GM18907 (cell line): ENCODE measurements at regions not wholly inside any gene's neighbourhood (a gene's known extent, or its start where the extent isn't known, plus 50 kb on each side); places are given as distances from the start of the nearest gene placed in this dataset.

Experiments used
- ATAC-seq: cut with Tn5 transposase; IDR thresholded peaks from one replicate; pipeline ENCODE4 v1.9.1; 2021; ENCODE audit warnings: mild to moderate bottlenecking, moderate library complexity; ENCODE audit not compliant: unreplicated experiment

DNA sequence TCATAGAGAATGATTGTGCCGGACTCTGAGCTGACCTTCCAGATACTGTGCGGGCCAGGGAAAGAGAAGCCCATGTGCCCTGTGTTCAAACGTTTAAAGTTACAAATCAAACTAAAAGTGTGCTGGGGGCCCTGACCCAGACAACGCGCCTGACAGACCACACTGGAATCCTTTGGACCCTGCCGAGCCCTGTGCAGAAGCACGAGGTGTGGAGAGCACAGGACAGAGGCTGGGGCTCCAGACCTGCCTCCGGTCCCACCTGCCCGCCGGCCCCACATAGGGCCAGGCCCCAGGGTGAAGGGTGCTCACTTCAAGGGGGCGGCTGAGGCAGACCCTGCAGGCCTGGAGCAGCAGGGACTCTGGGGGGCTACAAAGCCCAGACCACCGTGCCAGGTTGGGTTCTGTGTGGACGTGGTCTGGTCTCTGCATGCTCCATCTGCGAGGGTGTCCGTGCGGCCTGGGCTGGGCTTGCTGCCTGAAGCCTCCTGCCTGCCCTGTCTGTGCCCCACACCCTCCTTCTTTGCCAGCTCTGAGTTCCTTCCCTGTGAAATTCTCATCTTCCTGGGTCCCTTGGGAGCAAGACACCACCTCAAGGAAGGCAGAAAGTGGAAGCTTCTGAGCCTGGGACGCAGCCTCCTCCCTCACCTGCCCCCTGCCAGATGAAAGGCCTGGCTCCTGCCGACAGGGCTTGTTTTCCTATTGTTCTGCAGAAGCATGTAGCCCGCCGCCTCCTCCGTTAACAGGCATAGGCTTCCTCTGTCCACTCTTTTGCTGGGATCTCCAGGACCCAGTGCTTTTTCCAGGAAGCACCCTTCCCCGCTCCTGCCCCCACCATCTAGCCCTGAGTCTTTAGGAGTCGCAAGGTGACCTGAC is 186.2 kb downstream of the ERMARD start:
- ATAC-seq = no peak

DNA sequence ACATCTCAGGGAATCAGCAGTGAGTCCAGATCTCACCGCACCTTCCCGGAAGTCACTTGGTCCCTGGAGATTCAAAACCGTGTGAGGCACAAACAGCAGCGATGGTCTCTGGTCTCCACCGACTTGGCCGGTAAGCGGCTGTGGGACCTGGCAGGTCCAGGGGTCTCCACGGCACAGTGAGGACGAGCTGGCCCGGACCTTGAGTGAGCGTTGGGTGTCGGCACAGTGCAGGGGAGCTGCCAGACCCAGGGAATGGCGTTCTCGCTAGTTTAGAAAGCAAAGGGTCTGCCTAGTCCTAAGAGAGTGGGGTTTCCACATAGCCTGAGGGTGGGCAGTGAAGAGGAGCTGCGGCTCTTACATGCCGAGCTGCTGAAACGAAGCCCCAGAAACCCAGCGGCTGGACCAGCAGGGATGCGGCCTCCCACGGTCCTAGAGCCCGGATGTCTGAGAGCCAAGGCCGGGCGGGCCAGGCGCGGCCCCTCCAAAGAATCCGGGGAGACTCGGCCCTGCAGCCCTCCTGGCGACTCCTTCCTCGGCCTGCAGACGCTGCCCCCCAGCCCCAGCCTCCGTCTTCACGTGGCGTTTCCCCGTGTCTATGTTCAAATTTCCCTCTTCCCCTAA is 185.0 kb downstream of the ERMARD start:
- ATAC-seq = no peak

DNA sequence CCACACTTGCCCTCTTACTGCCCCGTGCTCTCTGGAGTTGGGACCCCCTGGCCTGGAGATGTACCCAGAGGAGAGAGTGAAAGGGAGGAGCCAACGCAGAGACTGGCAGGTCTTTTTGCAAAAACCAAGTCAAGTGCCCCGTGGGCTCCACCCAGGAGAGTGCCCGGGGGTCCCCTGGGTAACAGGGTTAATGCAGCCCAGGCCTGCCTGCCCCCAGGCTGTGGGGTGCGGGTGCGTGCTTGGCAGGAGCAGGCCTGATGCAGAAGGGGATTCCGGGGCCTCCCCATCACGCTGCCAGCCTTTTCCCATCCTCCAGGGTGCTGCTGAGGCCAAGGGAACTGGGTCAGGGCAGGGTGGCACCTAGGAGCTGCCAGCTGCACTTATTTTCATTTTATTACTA is 184.4 kb downstream of the ERMARD start:
- ATAC-seq = no peak

DNA sequence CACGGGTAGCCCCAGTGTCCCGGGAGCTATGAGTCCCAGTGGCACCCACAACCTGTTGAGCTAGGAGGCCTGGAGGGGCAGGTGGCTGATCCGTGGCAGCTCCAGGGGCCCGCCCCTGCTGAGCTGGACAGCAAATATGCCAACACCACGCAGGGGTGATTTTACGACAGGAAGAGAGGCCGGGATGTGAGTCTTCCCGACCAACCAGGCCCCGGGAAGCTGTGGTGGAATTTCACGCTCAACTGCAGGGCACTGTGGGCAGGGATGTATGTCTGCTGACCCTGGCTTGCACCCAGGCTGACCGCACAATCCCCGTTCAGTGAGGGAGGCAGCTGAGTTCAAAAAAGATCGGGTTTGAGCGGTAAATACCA is 183.9 kb downstream of the ERMARD start:
- no peak for ATAC-seq

DNA sequence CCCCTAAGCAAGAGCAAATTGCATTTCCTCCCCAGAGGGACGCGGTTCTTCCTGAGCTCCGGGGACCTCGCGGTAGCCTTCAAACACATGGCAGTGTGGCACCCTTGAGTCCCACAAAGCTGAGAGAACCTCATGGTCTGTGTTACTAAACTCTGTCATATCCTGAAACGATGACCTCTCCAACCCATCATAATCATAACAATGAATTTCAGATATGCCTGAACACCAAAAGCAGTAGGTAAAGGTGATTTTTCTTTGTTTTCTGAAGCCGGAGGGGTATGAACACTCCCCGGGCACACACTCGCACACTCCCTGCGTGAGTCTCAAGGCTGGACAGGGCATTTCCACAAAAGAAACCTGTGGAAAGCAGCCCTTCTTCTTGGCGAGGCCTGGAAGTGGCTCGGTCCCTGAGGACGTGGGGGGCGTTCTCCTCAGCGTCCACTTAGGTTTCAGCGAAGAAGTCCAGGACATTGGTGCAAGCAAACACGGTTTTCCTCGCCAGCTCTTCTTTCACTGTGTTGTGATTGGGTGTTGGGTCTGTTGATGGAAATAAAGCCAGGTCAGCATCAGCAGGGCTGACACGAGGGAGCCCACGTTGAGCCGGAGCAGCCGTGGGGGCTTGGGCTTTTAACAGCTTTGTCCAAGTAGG is 183.4 kb downstream of the ERMARD start:
- ATAC-seq = no peak

DNA sequence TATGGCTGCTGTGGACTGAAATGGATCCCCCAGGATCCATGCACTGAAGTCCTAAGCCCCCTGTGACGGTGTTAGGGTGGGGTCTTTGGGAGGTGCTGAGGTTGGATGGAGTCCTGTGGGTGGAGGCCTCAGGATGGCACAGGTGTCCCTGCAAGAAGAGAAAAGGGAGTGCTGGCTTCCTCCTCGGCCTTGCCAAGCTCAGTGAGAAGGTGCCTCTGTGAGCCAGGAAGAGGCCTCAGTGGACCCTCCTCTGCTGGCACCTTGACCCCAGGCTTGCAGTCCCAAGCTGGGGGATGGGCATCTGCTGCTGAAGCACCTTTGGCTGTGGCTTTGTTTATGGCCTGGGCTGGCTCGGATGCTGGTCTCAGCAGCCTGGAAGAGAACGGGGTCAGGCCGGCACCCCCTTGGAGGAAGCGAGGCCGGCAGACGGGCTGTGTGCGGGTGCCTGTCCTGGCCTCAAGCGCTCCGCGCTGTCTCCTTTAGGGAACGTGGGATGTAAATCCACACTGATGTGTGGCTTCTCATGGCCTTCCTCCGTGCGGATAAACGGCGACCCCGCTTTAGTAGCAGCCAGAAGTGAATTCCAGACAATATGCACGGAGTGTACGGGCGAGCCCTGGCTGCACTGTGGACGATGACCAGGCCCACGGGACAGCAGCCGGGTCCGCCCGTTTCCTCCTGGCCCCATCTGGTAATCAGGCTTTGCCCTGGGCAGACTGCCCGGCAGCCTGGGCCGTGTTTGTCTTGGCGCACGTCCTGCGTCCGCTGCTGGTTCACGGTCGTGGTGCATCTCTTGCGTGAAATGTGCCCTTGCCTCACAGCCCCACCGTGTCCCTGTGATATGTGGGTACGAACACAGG is 182.6 kb downstream of the ERMARD start:
- ATAC-seq = no peak

DNA sequence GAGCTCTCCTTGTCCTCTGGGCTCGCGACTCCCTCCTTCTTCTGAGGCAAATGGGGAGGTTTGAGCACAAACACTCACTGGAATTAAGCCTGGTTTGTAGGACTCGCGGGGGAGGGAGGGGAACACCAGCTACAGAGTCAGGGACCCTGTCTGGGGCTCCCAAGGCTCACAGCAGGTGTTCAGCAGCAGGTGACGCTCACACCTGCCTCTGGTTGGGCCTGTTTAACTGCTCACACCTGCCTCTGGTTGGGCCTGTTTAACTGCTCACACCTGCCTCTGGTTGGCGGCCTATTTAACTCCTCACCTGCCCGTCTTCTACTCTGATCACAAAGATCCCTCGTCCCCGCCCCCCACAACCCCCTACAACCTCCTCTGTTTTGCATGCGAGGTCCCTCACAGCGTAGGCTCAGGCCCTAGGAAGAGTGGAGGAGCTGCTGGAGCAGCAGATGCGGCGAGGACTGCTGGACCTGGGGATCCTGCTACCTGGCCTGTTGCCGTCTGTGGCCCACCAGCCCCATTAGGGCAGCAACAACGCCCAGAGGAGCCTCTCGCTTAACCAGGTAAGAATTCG is 181.9 kb downstream of the ERMARD start:
- ATAC-seq = no peak

DNA sequence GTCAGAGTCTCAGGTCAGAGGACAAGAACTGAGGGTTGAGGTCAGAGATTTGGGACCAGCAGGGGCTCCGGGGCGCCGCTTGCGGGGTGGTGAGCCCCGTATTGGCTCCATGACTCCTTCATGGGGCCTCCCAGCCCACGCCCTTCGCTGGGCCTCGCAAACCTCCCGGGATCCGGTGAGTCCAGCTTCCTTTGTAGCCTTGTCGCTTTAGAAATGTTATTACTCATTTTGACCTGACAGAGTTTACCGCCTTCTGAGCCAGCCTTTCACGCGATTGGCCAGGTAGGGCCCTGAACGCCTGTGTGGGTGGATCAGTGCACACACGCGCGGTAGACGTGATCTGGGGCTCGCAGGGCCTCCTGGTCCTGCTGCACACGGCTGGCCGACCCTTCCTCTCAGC is 181.1 kb downstream of the ERMARD start:
- ATAC-seq = no peak

DNA sequence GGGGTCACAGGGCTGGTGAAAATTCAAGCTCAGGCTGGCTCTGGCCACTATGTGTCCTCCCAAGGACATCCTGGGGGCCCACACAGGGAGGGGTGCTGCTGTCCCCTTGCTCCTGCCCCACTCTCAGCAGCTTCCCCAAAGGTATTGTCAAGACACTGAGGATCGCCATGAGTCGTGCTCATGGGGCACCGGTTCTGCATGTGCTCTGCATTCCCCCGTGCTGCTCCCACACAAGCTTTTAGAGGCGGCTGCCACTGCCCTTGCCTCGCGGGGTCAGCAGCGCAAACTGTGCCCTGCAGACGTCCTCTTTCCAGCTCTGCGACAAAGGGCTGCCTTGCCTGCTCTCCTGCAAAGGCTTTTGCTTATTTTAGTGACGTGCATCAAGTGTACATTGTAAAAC is 179.8 kb downstream of the ERMARD start:
- no peak for ATAC-seq

DNA sequence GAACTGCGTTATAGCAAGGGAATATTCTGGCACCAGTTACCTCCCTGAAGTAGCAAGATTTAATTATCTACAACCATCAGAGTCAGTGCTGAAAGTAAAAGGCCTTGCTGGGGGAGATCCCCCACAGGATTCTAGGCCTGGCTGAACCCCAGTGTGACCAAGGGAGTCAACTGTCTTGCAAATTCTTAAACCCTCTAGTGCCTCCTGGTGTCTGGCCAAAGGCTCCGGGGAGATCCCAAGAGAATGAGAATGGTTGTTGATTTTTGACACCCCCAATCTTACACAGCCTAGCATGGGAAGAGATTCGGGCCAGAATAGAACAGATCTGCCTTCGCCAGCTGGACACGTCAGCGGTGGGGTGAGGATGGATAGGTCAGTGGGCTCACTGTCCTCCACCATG is 179.4 kb downstream of the ERMARD start:
- no peak for ATAC-seq

DNA sequence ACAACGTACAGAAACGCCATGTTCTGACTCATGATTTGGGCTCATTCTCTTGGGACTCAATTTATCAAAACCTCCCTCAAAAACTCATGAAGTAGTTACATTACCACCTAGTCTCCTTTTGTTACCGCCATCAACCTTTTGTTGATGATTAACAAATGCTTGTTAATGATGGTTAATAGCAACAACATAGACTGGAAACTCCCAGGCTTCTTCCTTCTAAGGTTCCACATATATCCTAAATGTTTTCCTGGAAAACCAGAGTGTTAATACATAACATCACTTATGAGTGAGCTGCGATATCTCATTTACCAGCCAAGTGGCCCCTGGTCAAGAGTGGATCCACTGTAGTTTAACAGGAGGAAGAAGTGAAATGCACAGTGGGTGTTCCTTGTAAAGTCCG is 176.3 kb downstream of the ERMARD start:
- no peak for ATAC-seq

DNA sequence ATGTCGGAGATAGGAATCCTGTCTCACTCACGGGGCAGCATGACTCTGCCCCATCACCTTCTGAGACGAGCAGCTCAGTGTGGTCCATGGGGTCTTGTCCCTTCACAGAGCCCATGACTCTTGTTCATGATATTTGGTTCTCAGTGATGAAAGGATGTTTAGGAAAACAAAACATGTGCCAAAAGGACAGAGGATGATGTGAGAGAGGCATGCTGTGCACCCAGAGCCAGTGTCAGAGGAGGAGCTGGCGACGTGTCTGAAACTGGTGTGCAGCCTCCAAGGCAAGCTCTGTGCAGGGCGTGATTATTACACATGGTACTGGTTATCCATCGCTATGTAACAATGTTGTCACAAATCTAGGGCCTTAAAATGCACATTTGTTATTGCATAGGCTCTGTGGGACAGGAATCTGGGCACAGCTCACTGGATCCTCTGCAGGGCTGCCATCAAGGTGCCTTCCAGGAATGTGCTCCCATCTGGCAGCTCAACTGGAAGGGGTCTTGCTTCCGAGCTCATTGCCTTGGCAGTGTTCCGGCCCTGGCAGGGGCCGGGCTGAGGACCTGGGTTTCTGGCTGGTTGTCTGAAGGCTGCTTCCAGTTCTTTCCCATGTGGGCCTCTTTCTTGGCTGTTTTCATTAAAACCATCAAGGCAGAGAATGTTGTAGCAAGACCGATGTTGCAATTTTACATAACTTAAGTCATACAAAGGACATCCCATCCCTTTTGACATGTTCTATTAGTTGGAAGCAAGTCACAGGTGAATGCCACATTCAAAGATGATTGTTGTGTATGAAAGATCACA is 175.4 kb downstream of the ERMARD start:
- no peak for ATAC-seq

DNA sequence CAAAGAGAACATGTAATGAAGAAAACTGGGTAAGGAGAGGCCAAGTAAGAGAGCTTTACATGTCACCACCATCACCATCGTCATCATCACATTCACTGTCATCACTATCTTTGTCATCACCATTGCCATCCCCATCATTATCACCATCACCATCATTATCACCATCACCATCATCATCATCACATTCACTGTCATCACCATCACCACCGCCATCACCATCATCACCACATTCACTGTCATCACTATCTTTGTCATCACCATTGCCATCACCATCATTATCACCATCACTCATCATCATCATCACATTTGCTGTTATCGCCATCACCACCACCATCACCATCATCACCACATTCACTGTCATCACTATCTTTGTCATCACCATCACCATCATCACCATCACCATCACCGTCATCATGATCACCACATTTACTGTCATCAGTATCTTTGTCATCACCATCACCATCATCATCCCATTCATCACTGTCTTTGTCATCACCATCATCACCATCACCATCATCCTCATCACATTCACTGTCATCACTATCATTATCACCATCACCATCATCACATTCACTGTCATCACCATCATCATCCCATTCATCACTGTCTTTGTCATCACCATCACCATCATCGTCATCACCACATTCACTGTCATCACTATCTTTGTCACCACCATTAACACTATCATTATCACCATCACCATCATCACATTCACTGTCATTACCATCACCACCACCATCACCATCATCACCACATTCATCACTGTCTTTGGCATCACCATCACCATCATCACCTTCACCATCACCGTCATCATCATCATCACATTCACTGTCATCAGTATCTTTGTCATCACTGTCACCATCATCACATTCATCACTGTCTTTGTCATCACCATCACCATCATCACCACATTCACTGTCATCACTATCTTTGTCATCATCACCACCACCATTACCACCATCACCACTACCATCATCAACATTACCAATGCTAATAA is 172.3 kb downstream of the ERMARD start:
- ATAC-seq = no peak

DNA sequence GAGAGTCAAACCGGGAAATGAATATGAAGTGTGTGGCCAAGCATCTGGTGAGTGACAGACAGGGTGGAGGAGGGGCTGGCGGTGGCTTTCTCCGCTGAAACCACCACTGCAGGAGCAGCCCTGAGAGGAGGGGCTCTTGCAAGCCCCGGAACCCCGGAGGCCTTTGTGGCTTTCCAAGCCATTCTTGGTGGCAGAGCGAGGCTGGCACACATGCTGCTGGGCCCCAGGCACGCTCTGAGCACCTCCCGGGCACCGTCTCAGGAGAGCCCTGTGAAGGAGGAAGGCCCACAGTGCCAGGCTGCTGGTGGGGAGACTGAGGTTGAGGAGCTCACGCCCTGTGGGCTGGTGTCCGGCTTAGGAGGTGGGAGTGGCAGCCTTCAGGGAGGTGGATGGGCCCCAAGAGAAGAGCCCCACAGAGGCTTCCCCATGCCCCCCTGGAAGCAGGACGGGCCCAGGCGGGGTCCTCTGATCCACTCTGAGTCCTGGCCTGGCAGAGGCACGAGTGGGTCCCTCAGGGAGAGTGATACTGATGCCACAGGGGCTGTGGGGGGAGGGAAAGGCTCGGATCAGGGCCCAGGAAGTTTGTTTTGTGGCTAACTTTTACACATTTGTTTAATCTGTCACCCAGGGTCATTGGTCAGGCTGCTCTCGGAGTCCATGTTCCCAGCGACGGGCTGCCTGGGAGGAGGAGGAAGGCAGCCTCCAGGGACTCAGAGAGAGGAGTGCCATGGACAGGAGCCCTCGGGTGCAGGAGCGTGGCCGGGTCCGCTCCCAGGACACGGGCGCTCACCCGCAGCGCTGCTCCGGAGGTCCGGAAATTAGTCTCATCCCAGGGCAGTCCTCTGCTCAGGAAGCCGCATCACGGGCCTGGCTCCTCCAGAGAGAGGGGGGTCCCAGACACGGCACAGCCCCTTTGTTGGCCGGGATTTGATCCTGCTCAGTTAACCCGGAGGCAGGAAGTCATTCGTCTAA is 170.7 kb downstream of the ERMARD start:
- ATAC-seq = peak; percentile 49

DNA sequence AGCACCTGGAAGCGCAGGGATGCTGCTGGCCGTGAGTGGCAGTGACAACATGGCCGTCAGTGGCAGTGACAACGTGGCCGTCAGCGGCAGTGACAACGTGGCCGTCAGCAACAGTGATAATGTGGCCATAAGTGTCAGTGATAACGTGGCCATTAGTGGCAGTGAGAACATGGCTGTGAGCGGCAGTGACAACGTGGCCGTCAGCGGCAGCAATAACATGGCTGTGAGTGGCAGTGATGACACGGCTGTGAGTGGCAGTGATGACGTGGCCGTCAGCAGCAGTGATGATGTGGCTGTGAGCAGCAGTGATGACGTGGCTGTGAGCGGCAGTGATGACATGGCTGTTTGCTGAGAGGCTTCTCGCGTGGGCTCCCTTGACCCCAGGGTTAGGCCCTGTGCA is 169.8 kb downstream of the ERMARD start:
- ATAC-seq = no peak

DNA sequence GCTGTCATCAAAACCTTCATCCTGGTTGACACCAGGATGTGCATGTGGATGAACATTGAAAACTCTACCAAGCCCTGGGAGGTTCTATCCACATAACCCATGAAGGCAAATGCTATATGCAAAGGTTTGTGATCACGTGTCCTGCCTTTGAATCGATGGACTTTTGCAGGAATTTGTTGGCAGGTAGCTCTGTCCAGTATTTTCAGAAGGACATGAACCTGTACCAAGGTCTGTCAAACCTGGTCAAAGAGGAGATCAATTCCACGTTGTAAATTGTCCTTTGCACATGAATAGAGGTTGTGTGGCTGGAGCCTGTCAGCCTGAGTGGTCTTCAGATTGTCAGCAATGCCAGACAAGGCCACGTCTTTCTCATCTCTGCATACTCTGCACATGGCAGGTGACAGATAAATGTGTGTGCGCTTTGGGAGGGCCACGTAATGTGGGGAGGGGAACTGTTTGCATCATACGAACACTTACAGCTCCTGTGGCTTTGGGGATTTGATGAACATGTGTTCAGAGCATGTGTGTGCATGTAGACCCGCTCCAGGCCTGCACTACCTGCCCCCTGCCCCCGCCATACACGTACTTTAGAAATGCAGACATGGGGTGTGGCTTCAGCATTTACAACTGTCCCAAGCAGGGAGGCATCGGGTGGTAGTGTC is 169.1 kb downstream of the ERMARD start:
- ATAC-seq = no peak

DNA sequence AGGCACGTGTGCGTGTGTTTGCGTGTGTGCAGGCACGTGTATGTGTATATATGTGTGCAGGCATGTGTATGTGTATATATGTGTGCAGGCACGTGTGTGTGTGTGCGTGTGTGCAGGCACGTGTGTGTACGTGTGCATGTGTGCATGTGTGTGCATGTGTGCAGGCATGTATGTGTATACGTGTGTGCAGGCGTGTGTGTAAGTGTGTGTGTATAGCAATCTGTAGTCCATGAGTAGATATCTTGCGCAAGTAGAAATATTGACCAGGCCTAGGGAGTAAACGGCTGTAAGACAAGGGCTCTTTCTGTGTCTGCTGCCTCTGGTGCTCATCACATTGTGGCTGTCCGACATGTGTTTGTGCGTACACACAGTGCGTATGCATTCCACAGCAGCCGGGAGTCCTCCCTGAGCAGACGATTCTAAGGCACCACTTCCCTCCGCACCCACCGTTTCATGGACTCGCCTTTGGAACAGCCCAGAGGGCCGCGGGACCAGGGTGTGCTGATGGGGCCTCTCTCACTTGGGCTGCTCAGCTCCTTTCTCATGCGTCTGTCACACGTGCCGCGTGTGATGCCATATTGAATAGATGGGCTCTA is 167.6 kb downstream of the ERMARD start:
- no peak for ATAC-seq
